ENCODE measurements at regions not wholly inside any gene's neighbourhood (a gene's known extent, or its start where the extent isn't known, plus 50 kb on each side); places are given as distances from the start of the nearest gene placed in this dataset.

DNA sequence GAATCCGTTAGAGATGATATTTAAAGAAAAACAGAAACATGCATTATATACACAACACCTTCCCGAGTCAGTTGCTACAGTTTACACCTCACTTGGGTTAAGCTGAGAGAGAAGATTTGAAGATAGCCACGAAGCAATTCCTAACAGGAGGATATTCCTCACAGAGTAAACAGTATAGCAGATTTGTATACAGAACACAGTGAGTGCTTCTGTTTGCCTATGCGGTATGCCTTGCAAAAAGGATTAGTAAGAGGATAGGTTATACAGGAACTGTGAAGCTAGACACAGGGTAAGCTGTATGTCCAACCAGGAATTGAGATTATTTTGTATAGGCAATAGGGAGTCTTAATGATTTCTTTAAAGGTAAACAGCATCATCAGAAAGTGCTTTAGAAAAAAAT lies 471.8 kb downstream of the LIG4 start:
- DNase-seq (ENCODE audit: low read depth): no peak

DNA sequence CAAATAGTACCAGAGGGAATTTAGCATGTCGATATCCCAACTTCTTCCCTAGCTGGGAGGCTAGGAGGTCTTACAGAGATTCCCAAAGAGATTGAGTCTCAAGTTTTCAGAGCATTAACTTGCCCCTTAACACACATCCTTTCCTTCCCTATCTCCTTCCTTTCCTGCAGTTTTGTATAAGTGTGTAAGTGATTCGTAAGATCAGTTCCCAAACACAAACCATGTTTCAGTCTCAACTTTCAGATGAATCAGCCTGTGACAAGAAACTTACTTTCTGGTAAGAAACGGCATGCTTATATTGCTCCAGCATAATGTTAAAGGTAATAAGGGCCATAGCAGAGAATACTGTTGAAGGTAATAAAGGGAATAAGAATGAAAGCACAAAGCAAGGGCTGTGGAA lies 472.2 kb downstream of the LIG4 start:
- DNase-seq (ENCODE audit: low read depth): no peak

DNA sequence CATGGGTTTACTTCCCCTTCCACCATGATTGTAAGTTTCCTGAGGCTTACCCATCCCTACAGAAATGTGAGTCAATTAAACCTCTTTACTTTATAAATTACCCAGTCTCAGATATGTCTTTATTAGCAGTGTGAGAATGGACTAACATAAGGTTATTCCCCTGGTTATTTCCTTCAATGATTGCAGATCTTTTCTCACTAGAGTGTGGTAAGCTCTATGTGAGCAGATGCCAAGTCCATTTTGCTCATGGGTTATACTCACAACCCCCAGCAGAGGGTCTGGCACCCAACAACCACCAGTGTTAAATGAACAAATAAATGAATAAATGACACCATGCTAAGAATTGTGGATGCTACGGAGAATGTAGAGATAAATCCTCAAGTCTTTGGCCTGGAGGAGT lies 472.8 kb downstream of the LIG4 start:
- DNase-seq (ENCODE audit: low read depth): no peak

DNA sequence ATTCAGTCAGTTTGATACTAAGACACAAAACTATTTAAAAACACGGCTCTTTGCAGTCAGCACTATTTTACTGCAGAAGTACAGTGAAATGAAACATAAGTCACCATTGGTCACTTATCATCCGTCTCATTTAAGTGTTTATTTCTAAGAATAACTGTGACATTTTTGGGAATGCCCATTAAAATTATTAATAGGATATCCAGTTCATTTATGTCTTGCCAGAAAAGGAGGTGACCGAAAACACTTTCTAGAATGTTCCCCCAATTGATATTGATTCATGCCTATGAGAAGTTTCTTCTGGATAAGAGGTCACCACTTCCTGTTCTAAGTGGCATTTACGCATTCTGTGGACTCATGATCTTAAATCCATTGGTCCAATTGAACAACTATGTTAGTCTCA lies 477.3 kb downstream of the LIG4 start:
- no peak for DNase-seq (ENCODE audit: low read depth)

DNA sequence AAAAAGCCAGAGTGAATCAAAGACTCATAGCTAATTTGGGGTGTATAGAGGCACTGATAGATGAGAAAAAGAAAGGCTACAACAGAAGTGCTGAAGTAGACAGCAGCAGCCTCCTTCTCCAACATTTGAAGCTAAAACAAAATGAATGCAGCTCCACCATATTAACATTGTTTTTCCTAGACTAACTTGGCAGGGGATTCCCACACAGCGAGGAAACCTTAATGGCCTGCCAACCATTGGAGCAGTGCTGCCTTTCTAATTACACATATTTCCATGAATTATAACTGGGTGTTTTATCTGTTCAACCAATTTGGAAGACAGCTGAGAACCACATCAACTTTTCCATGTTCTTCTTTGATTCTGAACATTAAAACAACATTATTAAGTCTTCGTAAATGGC lies 478.6 kb downstream of the LIG4 start:
- no peak for DNase-seq (ENCODE audit: low read depth)

DNA sequence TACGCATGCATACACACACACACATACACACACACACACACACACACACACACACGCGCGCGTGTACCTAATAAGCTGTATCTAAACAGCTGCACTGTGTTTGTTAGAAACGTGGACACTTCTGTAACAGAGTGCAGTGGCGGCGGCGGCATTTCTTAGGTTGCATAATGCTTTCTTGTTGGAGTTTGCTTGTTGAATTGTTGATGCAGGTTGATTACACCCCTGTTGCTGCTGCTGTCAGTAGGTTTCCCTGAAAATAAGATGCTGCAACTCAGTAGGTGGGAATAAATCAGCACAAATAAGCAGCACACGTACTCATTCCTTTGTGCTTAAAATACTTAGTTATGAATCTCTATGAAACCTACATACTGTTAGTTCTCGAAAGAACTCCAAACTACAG lies 479.2 kb downstream of the LIG4 start:
- DNase-seq (ENCODE audit: low read depth): no peak

DNA sequence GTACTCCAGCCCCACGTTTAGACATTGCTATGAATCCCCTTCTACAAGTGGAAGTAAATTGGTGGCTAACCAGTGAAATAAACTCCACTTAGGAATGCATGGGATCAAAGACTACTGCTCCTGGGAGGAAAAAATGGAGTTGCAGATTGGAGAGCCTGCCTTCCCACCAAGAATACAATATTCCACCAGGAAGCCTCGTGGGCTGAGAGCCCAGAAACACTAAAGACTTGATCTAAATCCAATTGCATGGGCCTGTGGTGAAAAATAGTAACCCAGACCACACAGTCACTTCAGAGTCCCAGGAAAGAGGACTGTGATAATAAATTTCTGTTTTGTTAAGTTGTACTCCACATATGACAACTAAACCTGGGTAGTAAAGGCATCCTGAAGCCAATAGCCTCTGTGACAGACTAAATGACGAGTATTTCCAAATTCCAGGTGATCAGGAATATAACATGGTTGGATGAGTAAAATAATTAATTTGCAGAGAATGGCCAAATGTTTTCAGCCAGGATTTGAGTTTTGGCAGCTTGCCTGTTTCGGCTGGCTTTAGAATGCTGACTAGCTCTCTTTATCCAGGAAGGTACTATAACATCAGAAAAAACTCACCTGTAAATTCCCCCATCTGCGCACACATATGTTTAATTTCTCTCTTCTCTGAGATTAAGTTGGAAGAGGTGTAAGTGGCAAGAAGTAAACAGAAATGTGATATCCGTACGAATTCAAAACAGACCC lies 480.3 kb downstream of the LIG4 start:
- DNase-seq (ENCODE audit: low read depth): no peak

DNA sequence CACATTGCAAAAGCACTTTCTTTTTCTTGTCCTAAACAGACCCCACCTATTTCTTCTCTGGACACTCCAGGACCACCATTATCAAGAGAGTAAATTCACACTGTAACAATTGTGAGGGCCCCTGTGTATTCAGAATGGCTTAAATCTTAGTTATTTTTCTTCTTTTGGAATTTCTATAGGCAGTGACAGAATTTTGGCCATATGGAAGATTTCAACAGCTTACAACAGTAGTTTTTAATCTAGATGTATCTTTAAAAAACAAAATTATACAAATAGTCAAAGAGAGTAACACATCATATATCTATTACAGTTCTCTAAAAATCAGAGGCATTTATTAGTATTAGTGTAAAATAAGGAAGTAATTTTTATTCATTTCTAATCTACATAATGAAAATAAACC lies 482.1 kb downstream of the LIG4 start:
- no peak for DNase-seq (ENCODE audit: low read depth)

DNA sequence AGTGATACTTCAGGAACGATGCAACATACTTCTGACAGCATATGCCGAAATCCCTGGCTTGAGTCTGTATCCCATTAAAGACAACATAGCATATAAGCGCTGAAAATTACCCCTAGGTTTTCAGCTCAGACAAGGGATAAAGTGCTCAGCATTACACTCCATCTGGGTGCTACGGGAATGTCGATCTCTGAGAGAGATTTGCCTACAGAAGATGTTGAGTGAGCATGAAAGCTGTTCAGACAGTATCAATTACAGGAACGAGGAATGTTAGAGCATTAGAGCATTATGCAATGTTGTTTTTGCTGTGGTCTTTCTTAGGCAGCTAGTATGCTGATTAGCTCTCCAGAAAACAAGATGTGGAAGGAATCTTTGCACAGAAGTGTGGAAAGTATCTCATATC lies 484.5 kb downstream of the LIG4 start:
- no peak for DNase-seq (ENCODE audit: low read depth)

DNA sequence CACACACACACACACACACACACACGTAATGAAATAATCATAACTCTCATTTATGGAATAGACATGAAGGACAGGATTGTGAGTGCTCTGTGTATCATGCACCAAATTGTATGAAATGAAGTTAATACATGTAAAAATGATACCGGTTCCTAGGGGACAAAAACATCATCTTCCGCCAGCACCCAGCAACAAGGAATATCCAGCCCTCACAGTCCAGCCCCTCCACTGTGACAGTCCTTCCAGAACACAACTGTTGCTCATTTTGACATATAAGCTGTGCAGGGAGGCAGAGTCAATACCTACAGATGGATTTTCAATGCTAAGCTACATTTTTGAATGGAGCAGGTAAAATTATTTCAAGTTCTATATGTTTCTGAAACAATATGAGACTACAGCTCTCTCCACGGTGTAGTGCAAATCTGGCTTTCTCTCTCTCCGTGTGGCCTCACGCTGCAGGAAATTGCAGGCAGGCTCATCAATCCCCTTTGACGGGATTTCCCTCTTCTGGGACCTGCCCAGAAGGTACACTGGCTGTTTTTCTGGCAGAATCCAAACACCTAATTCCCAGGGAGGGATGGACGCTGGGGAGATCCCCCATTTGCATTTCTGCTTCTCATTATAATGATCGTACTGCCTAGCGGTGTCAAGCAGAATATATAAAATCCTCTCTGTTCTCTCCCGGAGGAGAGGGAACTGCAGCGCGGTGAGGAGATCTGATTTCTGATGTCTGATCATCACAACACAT lies 494.0 kb downstream of the LIG4 start:
- DNase-seq (ENCODE audit: low read depth): no peak

DNA sequence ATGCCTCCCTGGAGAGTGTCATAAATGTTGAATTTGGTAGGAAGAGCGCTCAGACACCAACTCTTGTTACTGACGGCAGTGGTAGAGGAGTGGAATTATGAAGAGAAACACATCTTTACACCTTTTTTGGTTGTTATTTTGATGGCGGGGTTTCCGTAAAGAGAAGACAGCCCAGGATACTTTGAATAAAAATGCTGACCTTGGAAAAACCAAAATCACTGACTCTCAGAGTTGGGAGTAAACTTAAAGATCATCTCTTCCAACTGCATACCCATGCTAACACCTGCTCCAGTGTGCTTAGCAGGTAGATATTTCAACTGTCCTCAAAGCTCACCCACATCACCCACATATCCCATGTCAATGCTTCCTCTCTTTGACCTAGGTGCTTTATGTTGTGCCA lies 498.6 kb downstream of the LIG4 start:
- no peak for DNase-seq (ENCODE audit: low read depth)

DNA sequence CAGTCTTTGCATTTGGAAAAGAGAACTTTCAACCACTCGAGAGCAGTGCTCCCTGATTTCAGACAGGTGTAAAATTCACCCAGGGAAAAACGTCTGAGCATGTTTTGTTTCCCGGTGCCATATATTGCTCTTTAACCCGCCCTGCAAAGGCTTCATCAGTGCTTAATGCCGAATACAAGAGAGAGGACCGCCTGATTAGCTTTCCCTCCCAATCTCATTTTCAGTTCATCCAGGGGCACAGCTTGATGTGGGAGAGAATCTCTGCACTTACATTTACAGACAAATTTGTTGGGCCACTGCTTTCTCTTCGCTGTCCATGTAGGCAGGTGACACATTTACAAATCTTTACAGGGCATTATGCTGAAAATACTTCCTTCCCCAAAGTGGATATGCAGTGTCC lies 499.1 kb downstream of the LIG4 start:
- no peak for DNase-seq (ENCODE audit: low read depth)

DNA sequence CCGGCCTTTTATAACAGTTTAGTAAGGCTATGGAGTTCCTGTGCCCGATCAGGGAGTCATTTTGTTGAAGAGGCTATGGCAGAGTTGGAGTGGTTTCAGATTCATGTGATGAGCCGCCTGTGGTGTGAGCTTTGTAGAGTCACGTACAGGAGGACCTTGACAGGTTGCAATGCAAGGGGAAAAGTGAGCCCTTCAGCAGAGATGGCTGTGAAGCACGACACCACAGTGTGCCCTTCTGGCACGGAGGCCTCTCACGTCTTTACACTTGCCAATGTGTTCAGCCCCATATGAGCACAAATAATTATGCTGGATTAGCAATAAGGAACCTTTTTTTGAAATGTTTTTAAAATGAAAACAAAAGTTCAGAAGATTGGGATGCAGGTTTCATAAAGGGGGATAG lies 499.8 kb downstream of the LIG4 start:
- DNase-seq (ENCODE audit: low read depth): no peak

DNA sequence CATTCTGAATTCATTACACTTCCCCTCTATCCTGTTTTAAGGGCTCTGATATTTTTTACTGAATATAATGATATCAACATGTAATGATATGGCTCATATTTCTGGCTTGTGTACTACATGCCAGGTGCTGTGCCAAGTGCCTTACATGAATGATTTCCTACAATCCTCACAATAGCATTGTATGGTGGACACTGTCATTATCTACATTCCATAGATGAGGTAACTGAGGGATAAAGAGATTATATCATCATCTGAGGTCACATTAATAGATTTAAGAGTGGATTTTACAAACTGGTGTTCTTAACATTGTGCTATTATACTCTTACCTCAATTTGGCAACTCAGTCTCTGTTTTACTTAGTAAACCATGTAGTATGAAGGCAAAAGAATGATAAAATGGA lies 502.0 kb downstream of the LIG4 start:
- no peak for DNase-seq (ENCODE audit: low read depth)

DNA sequence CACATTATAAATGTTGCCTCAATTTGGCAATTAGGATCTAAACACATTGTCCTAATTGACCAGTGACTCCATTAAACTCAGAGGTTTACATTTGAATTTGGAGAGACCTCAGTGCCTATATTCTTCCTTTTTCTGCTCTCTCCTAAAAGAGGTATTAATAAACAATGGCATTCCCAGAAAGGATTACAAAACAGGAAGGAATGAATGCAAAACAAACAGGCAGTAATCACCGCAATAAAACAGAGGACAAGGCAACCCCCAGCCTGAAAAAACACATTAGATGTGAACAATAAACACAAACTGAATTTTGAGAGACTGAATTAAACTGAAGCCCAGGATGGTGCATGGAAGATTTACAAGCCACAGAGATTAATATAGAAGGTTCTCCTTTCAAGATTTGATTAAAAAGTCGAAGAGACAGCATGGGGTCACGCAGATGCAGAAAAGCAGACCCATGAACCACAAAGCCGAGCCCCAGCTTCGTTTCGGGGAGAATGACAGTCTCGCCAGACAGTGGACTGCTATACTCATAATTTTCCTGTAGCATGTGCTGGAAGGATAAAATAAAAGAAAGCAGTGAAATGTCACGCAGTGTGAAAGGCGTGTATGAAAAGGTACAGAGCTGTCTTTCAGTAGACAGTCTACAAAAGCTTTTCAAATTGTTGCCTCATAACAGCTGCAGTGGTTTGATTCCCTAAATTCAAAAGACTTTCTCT lies 503.0 kb downstream of the LIG4 start:
- no peak for DNase-seq (ENCODE audit: low read depth)

DNA sequence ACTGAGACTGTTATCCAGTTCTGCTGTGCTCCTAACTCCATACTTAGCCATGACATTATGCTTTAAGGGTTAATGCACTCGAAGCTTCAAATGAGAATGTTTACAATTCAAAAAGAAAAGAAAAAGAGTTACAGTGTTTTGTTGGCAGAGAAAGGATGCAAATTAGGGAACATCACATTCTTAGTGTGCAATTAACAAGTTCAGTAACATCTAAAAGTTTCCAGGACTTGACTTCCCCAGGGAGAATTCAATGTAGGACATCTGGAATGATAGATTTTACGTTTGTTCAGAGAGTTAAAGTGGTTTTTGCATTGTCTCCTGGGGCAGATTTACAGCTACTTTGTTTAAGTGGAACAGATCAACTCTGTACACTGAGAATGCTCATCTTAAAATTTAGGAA lies 525.2 kb downstream of the LIG4 start:
- DNase-seq (ENCODE audit: low read depth): no peak

DNA sequence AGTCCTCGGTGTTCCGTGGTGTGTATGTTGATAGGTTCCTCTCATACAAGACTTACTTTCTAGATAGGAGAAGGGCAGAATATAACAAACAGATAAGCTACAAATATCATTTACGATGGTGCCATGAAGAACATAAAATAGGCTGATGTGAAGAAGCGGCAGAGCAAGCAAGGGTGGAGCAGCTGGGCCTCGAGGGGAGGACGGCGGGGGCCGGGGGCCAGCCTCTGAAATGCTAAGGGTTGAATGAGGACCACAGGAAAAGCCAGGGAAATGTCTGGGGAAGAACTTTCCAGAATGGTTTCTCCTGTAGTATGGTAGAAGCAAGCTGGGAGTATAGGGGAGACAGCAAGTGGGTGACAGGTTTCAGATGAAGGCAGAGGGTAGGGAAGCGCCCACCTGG lies 529.5 kb downstream of the LIG4 start:
- no peak for DNase-seq (ENCODE audit: low read depth)

DNA sequence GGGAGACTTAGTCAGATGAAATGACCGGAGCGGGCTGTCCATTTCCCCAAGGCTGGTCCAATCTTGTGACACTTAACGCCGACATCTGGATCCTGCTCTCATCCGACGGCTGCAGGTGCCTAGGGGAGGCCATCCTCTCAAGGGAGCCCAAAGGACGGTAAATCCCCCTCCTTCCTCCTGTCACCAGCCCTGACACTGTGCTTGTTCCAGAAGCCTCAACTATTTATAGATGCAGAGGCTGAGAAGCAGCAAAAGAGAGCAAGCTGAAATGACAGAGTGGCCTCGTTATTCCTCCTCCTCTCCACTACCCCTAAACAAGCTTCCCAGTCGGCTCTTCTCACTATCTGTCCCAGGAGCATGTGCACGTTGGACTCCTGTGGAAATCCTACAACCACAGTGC lies 533.7 kb downstream of the LIG4 start:
- no peak for DNase-seq (ENCODE audit: low read depth)

DNA sequence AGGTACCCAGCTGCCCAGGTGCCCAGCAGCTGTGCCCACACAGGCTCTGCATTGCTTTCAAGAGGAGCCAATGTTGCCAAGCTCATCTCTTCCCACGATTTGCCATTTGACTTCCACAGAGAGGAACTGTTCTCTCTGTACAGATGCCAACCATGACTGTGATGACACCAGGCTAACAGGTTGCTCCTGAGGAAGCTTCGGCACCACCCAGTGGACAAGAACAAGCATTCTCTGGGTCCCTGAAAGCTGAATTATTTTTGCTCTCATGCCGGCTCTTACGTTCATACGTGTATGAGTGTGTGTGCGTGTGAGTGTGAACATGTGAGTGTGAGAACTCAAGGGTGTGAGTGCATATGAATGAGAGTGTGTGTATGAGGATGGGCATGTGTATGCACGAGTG lies 535.2 kb downstream of the LIG4 start:
- DNase-seq (ENCODE audit: low read depth): no peak

DNA sequence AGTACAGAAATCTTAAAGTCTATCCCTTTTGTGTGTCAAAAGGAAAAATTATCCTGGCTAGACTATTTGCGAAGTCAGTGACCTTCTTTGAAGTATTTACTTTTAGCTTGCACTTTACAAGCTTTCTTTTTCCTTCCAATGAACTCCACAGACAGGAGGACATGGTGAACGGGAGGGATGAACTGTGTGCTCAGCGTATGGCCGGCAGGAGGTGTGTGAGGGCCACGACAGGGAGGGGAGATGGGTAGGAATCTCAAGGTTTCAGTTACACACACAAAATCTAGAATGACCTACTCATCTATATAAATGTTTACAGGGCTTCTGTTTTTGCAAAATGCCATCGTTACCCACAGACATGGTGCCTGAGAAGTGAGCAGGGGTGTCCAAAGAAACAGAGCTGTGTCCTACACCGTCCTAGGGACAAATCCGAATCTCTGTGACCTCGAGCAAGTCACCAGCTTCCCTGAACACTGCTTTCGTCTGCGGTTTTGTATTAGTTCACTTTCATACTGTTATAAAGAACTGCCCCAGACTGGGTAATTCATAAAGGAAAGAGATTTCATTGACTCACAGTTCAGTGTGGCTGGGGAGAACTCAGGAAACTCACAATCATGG lies 537.2 kb downstream of the LIG4 start:
- DNase-seq (ENCODE audit: low read depth): no peak

DNA sequence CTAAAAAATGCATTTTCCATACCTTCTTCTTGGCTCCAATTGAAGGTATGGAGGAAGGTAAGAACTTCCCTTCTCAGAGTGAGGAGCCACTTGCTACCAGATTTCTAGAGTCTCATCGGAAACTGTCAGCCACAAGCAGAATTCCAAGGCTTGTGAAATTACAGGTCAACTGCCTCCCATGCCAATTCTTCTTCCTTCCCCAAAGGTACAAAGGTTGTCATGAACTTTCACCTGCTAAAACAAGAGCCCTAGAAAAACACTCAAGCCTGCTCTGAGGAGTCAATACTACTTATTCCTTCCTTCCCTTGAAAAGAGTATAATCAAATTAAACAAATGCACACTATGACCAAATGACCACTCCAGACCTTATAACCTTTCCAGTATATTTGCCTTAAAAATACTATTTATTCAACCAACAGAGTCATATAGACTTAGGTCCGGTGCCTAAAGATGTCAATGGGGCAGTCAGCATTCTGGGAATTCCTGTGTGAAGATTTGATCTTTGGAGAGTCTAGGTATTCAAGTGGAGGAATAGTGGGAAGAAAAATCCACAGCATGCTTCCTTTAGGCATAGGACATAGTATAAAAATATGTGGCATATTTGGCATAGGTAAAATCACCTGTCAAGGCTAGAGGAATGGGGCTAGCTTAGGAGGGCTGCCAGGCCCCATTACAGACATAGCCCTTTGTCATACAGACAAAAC lies 539.3 kb downstream of the LIG4 start:
- no peak for DNase-seq (ENCODE audit: low read depth)

DNA sequence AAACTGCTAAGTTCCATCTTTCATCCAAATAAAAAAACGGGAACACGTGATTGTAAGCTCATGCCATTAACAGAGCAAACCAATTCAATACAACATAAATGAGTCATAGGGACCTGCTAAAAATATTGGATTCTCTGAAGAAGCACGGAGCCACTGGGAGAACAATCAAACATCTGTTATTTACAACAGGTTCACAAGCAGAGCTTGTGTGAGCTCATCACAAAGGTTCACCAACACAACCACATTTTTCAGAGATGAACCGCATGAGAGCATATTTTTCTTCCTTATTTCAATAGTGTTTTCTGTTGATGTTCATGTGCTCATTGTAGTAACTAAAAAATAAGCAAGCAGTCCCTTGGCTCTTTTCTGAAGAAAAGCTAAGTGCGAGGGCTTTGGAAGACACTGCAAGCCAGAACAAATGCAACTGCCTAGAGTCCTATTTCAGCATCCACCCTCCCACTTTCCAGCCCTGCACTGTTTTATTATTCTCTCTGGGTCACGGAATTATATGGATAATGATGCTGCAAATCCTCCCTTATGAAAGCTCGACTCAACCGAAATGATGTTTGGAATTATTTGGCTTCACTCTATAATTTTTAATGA lies 545.8 kb downstream of the LIG4 start:
- no peak for DNase-seq (ENCODE audit: low read depth)
